ENCODE measurements at regions not wholly inside any gene's neighbourhood (a gene's known extent, or its start where the extent isn't known, plus 50 kb on each side); places are given as distances from the start of the nearest gene placed in this dataset.
A peak's percentile ranks its signal among the peaks of the same experiment; 100 is the strongest.

- no peaks in the 10 kb centered on the region for H3K36me3 ChIP-seq (ENCODE audit: insufficient read depth, low read length)
- peak overlapping the region; percentile 96 for H3K27ac ChIP-seq (ENCODE audit: low read depth, low read length)
- peaks cover 63% of the 10 kb centered on the region for H3K4me1 ChIP-seq (ENCODE audit: insufficient read depth, low read length)
- H3K79me2 ChIP-seq (ENCODE audit: insufficient read depth, low read length) = no peaks in the 10 kb centered on the region
- TF ChIP-seq, protein P1, sequence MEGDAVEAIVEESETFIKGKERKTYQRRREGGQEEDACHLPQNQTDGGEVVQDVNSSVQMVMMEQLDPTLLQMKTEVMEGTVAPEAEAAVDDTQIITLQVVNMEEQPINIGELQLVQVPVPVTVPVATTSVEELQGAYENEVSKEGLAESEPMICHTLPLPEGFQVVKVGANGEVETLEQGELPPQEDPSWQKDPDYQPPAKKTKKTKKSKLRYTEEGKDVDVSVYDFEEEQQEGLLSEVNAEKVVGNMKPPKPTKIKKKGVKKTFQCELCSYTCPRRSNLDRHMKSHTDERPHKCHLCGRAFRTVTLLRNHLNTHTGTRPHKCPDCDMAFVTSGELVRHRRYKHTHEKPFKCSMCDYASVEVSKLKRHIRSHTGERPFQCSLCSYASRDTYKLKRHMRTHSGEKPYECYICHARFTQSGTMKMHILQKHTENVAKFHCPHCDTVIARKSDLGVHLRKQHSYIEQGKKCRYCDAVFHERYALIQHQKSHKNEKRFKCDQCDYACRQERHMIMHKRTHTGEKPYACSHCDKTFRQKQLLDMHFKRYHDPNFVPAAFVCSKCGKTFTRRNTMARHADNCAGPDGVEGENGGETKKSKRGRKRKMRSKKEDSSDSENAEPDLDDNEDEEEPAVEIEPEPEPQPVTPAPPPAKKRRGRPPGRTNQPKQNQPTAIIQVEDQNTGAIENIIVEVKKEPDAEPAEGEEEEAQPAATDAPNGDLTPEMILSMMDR (IDR thresholded peaks at IDR 0.05; ENCODE audit: extremely low read depth, low read depth, low read length) = no peak
- H2AFZ ChIP-seq (ENCODE audit: low read length) = no peak overlapping the region
- no peaks in the 10 kb centered on the region for H3K27me3 ChIP-seq (ENCODE audit: insufficient read depth, low read length)
- H3K9me3 ChIP-seq (ENCODE audit: low read depth, low read length) = no peaks in the 10 kb centered on the region
- no peak overlapping the region for H3K4me3 ChIP-seq (ENCODE audit: insufficient read depth, low read length)
- H3K4me2 ChIP-seq (ENCODE audit: insufficient read depth, low read length) = peak overlapping the region; percentile 60
- DNase-seq (ENCODE audit: insufficient read length, low spot score, missing footprints) = peak; percentile 86
- no peaks in the 10 kb centered on the region for H4K20me1 ChIP-seq (ENCODE audit: insufficient read depth, low read length)
Measured at GRCh38 chr2:195563857-195564512, 93.0 kb upstream of the SLC39A10 start.

DNA sequence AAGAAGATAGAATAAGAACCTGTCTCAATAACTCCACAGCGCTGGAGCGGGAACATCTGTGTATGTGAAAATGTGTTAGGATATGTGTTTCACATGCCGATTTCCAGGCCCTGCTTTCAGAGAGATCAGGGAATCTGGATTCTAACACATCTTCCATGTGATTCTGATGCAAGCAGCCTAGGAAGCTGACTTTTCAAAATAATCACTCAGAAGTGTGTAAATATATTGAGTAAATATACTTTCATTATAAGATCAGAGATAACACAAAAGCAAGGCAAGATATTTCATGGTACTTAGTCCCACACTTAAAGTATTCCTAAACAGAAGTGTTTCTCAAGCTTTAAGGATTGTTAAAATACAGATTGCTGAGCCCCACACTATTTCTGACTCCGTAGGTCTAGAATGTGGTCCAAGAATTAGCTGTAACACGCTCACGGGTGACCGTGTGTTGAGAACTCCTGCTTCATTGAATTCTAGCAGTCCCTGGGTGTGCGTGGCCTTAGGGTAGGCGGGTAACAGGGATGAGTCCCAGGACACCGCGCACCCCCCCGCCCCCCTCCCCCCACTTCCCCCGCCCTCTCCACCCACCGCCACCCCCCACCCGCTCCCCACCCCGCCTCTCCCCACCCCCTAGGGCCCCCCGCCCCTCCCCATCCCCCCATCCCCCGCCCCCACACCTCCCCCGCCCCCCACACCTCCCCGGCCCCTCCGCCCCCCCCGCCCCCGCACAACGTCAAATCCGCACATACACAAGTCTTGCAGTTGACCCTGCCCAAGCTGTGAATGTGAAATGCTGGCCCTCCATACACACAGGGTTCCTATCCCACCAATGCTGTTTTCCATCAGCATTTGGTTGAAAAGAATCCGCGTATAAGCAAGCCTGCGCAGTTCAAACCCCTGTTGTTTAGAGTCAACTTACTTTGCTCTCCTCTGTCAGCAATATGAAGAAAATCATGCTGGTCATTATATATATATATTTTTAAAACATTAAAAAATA lies 94.2 kb upstream of the SLC39A10 start:
- peak overlapping the region; percentile 51 for H2AFZ ChIP-seq (ENCODE audit: low read length)
- H3K36me3 ChIP-seq (ENCODE audit: insufficient read depth, low read length) = no peaks in the 10 kb centered on the region
- no peaks in the 10 kb centered on the region for H3K79me2 ChIP-seq (ENCODE audit: insufficient read depth, low read length)
- TF ChIP-seq, protein P1 (IDR thresholded peaks at IDR 0.05; ENCODE audit: extremely low read depth, low read depth, low read length) = no peak
- H3K4me1 ChIP-seq (ENCODE audit: insufficient read depth, low read length) = peaks cover 63% of the 10 kb centered on the region
- H3K27ac ChIP-seq (ENCODE audit: low read depth, low read length) = peak overlapping the region; percentile 96
- no peaks in the 10 kb centered on the region for H3K27me3 ChIP-seq (ENCODE audit: insufficient read depth, low read length)
- H3K4me2 ChIP-seq (ENCODE audit: insufficient read depth, low read length) = peak overlapping the region; percentile 13
- no peak overlapping the region for H3K4me3 ChIP-seq (ENCODE audit: insufficient read depth, low read length)
- DNase-seq (ENCODE audit: insufficient read length, low spot score, missing footprints) = no peak
- no peaks in the 10 kb centered on the region for H3K9me3 ChIP-seq (ENCODE audit: low read depth, low read length)
- no peaks in the 10 kb centered on the region for H4K20me1 ChIP-seq (ENCODE audit: insufficient read depth, low read length)

DNA sequence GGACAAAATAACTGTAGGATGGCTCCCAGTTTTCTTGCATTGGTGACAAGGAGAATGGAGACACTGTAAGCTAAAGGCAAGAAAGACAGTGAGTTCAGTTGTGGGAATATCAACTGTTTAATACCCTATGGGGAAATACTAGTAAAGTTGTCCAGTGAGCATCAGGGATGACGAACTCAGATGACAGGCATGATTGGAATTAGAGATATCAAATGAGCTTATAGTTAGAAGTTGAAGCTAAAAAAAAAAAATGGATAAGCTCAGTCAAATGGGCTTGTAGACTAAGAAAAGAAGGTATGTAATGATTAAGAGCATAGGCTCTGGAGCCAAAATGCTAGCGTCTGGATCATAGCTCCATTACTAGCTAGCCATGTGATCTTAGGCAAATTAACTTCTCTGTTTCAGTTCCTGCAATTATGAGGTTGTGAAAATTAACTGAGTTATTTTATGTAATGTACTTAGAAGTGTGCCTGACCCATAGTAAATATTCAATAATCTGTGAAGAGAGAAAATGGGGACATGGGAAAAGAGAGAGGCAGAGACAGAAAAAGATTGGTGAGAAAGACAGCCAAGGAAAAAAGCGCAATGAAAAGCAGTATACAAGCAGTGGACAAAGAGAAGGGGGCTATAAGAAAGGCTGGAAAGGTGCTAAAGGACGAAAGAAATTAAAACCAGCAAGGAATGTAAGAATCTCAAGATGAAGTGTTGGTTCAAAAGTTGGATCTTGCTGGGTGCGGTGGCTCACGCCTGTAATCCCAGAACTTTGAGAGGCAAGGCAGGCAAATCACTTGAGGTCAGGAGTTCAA lies 95.7 kb upstream of the SLC39A10 start:
- peak overlapping the region; percentile 95 for H3K27ac ChIP-seq (ENCODE audit: low read depth, low read length)

More for the DNA sequence above, 95.7 kb upstream of the SLC39A10 start:
- Histone ChIP-seq H3K4me2 (ENCODE audit: insufficient read depth, low read length) (peak overlapping the region; percentile 35), H3K4me3 (ENCODE audit: insufficient read depth, low read length) (no peak overlapping the region), H3K27me3 (ENCODE audit: insufficient read depth, low read length) (no peaks in the 10 kb centered on the region), H2AFZ (ENCODE audit: low read length) (no peak overlapping the region), H3K79me2 (ENCODE audit: insufficient read depth, low read length) (no peaks in the 10 kb centered on the region), H3K36me3 (ENCODE audit: insufficient read depth, low read length) (no peaks in the 10 kb centered on the region), H3K9me3 (ENCODE audit: low read depth, low read length) (no peaks in the 10 kb centered on the region), H3K4me1 (ENCODE audit: insufficient read depth, low read length) (peaks cover 60% of the 10 kb centered on the region), H4K20me1 (ENCODE audit: insufficient read depth, low read length) (no peaks in the 10 kb centered on the region)
- DNase-seq (ENCODE audit: insufficient read length, low spot score, missing footprints) = peak; percentile 92
- TF ChIP-seq, protein P1 (IDR thresholded peaks at IDR 0.05; ENCODE audit: extremely low read depth, low read depth, low read length) = no peak

All from osteoblast (primary cell).